ENCODE measurements at regions not wholly inside any gene's neighbourhood (a gene's known extent, or its start where the extent isn't known, plus 50 kb on each side); places are given as distances from the start of the nearest gene placed in this dataset.
"Not testable (repeated sequence)": the region's sequence is repeated elsewhere in the genome, so short reads cannot be mapped to it uniquely, and the experiment has no call there.

- not testable (repeated sequence) for TF ChIP-seq POLR2AphosphoS5, POLR2A (IDR thresholded peaks at IDR 0.05; ENCODE audit: low read depth, low read length)
These were observed 153.0 kb downstream of the TFAP2C start for GRCh38 chr20:56781987-56782560.
